Forelimb muscle (tissue), 1 donor: ENCODE measurements at regions not wholly inside any gene's neighbourhood (a gene's known extent, or its start where the extent isn't known, plus 50 kb on each side); places are given as distances from the start of the nearest gene placed in this dataset.
"Not testable (repeated sequence)": the region's sequence is repeated elsewhere in the genome, so short reads cannot be mapped to it uniquely, and the experiment has no call there.

ENCODE experiments used
- DNase-seq: peaks from one replicate; pipeline ENCODE4 v3.0.0-alpha.2; 2013; ENCODE audit warnings: low read depth

DNA sequence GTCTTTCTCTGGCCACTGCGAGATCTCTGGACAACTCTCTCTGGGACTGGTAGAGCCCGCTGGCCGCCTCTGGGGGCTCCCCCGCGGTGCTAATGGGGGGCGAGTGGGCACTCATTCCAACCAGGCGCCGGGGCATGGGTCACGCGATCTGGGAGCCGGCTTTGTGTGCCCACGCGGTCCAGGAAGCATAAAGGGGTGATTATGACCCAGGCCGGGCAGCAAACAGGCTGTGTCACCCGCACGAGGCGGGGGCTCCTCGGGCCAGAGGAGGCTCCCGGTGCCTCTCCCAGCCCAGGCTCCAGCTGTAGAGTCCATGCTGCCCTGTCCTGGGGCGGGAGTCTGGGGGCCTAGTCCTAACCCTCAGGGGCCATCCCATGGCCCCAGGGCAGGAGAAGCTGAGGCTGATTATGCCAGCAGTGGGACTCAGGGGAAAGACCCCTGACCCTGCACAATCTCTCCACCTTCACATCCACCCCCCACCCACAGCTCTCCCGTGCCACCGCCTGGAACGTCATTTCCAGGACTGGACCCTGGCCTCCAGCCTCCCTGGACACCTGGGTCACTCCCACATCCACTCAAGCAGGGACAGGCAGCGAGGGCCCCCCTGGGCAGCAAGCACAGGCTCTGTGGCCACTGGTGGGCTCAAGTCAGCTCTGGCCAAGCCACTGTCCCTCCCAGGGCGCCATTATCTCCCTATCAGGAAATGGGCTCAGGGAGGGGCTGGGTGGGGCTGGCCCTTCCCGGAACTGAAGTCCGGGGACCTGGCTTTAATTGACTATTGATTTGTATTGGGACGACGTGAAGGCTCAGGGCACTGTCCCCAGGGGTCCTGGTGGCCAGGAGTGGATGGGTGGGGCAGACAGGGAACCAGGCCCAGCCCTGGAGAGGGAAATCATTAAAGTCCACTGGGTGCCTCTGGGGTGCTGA lies 50.0 kb downstream of the PTPRS start:
- no peak for DNase-seq

DNA sequence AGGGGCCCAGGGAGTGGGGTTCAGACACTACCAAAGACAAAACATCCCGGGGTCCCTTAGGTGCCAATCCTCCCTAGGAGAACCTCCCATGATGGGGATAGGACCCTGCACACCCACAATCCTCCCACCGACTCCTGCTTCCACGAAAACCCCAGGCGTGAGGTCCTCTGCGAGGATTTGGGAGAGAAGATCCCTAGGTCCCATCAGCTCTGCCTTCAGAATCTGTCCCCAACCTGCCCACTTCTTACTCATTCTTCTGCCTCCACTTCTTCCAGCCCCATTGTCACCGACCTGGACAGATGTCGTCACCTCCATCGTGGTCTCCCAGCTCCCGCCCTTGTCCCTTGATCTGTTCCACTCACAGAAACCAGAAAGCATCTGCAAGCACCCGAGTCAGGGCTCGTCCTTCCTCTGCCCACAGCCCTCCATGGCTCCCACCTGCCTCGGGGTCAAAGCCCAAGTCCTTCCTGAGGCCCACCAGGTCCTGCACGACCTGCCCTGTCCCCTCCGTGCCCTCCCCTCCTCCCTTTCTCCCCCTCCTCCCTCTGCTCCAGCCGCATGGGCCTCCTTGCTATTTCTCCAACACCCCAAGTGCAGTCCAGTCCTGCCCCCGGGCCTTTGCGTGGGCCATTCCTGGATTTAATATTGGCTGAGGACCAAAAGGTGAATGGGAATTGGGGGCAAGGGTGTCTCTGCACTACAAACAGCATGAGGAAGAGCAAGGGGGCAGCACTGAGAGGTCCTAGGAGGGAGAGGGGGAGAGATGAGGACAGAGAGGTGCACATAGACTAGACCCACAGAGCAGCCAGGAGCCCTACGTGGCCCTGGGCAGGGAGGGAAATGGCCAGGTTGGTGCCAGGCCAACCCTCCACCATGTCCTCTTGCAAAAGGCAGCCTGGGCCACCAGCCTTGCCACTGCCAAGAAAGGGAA lies 51.3 kb downstream of the PTPRS start:
- no peak for DNase-seq

GRCh38 chr19:5288347-5288739 lies 52.3 kb downstream of the PTPRS start:
- DNase-seq: no peak

DNA sequence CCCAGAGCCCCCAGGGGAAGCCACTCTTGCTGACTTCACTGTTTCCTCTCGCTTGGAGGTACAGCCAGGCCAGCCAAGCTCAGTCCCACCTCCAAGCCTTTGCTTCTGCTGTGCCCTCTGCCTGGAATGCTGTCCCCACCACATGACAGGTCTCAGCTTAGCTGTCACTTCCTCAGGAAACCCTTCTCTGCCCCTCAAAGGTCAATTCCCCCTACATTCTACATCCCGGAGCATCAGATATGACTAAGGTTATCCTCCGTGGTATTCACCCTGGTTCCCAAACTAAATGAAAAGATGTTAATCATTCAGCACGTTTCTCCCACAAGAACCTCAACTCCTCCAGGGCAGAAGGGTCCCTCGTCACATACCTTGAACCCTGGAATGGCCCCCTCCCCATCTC lies 53.5 kb downstream of the PTPRS start:
- DNase-seq: no peak

DNA sequence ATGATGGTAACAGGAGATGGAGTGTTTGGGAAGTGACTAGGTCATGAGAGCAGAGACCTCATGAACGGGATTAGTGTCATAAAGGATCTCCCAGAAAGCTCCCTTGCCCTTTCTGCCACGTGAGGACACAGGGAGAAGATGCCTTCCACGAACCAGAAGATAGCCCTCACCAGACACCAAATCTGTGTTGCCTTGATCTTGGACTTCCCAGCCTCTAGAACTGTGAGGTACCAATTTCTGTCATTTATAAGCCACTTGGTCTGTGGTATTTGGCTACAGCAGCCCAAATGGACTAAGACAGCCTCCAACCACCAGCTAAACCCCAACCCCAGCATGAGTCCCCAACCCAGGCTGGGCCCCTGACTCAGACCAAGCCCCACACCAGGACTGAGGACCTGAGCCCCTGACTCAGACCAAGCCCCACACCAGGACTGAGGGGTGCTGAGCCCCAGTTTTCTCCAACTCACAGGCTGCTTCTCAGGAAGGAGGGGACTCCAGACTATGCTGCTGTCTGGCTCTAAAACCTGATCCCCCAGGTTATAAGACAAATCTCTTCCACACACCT lies 54.1 kb downstream of the PTPRS start:
- no peak for DNase-seq

DNA sequence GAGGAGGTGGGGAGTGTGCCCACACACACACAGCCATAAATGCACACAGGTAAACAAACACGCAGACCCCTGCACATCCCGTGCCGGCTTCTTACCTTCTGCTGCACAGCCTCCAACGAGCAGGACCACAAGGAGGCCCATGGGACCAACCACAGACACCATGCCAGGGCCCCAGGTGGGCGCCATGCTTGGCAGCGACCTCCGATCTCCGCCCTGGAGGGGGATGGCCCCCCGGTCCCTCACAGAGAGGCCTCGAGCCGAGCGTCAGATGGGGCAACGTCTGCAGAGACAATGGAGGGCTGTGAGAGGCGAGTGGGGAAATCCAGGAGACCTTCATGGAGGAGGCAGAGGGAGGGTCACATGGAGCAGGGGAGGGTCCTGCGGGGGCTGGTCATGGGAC lies 54.7 kb downstream of the PTPRS start:
- no peak for DNase-seq

DNA sequence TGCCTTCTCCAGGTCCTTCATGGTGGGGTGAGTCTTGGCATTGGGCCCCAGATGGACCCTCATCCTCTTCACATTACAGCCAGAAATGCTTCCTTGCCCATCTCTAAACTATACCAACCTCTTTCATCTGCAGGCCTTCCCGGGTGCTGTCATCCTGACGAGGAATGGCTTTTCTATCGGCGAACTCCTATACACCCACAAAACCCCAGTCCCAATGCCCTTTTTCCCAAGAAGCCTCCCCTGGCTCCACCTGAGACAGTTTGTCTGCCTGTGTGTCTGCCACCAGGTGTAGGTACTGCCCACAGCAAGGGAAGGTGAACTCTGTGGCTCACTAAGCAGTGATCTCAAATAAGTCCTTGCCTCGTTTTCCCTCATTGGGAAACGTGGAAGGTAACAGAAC lies 55.3 kb downstream of the PTPRS start:
- no peak for DNase-seq

GRCh38 chr19:5282901-5283300 lies 57.7 kb downstream of the PTPRS start:
- DNase-seq: no peak

DNA sequence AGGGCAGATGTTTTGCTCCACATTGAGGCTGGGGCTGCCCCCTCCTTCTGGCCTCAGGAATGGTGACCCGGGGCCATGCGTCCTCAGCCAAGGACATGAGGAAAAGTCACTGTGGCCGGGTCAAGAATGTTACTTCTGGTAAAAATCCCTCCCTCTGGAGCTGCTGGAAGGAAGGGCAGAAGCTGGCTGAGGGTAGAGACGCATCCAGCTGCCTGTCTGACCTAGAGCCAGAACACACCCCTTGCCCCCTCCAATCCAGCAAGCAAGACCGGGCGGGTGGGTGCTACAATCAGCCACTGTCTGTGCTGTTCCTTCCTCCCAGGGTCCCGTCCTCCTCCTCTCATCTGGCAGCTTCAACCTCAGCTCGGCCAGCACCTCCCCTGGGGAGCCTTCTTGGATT lies 59.0 kb downstream of the PTPRS start:
- peak; percentile 34 for DNase-seq

DNA sequence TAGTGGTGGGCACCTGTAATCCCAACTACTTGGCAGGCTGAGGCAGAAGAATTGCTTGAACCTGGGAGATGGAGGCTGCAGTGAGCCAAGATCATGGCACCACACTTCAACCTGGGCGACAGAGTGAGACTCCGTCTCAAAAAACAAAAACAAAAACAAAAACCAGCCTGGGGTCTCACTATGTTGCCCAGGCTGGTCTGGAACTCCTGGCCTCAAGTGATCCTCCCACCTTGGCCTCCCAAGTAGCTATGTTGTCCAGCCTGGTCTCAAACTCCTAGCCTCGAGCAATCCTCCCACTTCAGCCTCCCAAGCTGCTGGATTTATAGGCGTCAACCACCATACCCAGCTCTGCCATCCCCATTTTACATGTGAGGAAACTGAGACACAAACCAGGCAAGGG lies 64.9 kb downstream of the PTPRS start:
- DNase-seq: not testable (repeated sequence)

- DNase-seq: no peak
Observed at GRCh38 chr19:5273782-5274181, 66.8 kb downstream of the PTPRS start.

GRCh38 chr19:5271145-5271544 lies 69.5 kb downstream of the PTPRS start:
- no peak for DNase-seq

DNA sequence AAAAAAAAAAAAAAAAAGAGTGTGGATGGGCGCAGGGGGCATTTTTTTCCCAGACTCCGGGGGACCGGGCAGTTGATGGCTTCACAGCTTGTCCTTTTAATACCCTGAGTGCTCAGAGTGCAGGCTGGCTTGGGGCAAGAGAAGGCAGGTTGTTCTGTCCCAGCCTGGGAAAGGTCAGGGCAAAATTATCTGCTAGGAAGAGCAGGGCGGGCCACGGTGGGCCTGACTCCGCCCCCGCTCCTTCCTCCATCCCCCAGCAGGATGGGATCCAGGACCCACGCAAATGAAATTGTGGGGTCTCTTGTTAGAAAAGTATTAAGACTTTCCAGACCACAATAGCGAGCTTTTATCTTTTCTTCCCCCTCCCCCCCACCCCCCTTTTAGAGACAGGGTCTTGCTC lies 70.7 kb downstream of the PTPRS start:
- no peak for DNase-seq

DNA sequence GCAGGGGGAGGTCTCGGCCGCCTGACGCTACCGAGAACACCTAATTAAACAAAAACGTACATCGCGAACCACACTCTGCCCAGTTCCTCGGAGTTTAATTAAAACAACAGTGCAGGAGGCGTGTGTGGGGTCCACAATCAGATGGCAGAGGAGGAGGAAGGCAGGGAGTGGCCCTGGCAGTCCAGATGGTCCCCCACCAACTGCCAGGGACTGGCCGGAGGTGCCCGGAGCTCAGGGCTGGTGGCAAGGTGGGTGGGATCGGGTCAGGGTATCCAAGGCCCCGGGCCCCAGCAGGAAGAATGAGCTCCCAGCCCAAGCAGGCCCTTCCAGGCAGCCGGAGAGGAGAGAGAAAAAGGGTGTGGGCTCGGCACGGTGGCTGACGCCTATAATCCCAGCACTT lies 71.3 kb downstream of the PTPRS start:
- DNase-seq: no peak

- DNase-seq: no peak
Observed at GRCh38 chr19:5268801-5269200, 71.8 kb downstream of the PTPRS start.

DNA sequence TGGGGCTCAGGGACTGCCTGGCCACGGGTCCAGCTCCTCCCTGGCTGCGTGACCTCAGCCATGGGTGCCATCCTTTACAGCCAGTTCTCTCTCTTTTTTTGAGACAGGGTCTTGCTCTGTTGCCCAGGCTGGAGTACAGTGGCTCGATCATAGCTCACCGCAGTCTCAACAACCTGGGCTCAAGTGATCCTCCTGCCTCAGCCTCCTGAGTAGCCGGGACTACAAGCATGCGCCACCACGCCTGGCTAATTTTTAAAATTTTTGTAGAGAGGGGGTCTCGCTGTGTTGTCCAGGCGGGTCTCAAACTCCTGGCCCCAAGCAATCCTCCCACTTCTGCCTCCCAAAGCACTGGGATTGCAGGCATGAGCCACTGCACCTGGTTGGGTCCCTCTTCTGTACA lies 75.4 kb downstream of the PTPRS start:
- DNase-seq: no peak

DNA sequence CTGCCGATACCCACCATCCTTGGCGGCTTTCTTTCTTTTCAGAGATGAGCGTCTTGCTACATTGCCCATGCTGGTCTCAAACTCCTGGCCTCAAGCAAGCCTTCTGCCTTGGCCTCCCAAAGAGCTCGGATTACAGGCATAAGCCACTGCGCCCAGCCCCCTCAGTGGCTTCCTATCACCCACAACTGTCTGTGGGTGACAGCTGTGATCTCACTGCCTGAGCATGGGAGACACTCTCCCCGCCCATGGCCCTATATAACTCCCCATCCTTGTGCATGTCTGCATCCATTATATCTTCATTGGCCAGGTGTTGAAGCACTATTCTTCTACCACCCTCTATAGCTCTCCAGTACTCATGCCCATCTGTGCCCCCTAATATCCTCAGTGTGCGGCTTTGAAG lies 76.2 kb downstream of the PTPRS start:
- DNase-seq: no peak

DNA sequence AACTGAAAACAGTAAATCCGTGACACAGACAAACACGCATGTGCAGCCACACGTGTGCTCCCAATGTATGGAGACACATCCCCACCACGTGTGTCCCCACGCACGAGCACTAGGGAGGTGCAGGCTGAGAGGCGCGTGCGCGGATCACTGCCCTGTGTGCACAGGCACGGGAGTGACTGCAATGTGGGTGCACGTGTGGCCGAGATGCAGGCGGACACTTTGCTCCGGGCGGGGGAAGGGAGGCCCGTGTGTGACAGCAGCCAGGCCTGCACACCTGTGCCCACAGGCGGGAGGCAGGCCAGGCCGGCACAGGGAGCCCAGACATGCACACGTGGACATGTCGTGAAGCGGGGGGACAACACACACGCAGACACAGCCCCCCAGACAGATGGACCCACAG lies 77.0 kb downstream of the PTPRS start:
- no peak for DNase-seq

- DNase-seq: no peak
Observed at GRCh38 chr19:5262721-5263120, 77.9 kb downstream of the PTPRS start.

DNA sequence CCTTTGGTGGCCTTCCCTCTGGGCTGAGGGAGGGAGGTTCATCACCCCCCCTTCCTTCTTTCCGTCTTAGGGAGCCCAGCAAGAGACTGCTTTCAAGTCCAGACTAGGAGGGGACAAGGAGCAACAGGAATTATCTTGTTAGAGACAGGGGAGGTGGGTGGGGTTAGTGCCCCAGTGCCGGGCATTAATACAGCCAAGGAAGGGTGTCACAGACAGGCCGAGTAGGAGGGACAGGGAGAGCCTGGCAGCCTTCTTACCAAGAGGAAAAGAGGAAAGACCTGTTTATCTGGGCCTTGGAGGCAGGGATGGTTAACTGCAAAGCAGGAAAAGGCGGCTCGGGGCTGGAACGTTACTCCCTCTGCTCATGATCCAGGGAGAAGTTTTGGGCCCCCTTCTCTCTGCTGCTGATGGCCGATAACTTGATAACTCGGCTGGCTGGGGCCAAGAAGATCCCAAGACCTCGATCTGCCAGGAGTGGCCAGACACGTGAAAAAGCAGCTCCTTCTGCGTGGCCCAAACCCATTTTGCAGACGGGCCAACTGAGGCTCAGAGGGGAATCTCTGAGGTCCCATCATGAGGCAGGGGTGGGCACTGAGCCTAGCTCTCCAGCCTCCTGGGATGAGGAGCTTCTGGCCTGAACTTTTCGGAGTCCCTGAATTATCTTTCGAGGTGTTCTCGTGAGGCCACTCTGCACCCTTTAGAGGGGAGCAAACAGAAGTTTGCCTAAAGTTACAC lies 79.3 kb downstream of the PTPRS start:
- DNase-seq: no peak

DNA sequence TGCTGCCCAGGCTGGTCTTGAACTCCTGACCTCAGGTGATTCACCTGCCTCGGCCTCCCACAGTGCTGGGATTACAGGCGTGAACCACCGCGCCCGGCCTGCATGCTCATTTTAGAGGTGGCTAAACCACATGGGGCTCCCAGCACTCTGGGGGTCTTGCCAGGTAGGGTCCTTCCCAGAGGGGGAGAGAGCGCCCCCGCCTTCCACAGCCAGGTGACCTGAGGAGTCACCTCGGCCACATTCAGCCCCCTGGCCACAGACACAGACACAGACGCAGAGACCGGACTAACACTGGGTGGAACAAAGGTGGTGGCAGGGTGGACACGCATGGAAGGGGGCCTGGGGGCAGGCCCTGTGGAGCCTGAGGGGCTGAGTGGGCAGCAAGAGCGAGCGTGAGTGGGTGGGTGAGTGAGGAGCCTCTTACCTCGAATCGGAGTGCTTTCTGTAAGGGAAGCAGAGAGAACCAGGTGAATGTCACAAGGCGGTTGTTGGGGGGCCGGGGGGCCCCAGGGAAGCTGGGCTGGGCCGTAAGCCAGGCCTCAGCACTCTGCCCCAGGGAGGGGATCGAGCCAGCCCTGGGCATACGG lies 80.1 kb downstream of the PTPRS start:
- DNase-seq: no peak
